Breast epithelium (tissue), 3 donors: ENCODE measurements at regions not wholly inside any gene's neighbourhood (a gene's known extent, or its start where the extent isn't known, plus 50 kb on each side); places are given as distances from the start of the nearest gene placed in this dataset.

Experiments
- POLR2A ChIP-seq: fragments of 450-650 bp; IDR thresholded peaks from one replicate; pipeline ENCODE4 v1.6.1; 2016; ENCODE audit warnings: antibody characterized with exemption, mild to moderate bottlenecking, moderate library complexity
- TF ChIP-seq, protein P1 (sequence below), 3 donors: fragments of 450-650 bp; IDR thresholded peaks; one replicate each; pipeline ENCODE4 v1.5.1; 2016 to 2017; ENCODE audit warnings: antibody characterized with exemption in 3 of 3, mild to moderate bottlenecking in 3 of 3, moderate library complexity in 3 of 3

DNA sequence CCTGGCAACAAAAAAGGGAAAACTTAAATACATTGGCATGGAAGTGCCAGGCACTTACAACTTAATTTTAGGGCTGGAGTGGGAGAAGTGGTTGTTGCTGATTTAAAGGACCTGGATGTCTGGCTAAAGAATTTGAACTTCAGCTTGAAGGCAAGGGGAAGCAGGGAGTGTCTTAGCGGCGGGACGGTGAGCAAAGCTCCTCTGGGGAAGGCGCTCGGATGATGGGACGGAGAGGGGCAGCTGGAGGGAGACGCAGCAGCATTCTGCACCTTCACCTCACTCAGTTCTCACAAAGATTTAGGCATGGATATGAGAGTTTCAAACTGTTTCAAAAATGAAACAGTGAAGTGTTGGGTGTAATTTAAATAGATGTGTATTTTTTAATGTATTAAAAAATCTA is 967.1 kb downstream of the BRD1 start:
- no peak for TF ChIP-seq POLR2A
- TF ChIP-seq, protein P1, sequence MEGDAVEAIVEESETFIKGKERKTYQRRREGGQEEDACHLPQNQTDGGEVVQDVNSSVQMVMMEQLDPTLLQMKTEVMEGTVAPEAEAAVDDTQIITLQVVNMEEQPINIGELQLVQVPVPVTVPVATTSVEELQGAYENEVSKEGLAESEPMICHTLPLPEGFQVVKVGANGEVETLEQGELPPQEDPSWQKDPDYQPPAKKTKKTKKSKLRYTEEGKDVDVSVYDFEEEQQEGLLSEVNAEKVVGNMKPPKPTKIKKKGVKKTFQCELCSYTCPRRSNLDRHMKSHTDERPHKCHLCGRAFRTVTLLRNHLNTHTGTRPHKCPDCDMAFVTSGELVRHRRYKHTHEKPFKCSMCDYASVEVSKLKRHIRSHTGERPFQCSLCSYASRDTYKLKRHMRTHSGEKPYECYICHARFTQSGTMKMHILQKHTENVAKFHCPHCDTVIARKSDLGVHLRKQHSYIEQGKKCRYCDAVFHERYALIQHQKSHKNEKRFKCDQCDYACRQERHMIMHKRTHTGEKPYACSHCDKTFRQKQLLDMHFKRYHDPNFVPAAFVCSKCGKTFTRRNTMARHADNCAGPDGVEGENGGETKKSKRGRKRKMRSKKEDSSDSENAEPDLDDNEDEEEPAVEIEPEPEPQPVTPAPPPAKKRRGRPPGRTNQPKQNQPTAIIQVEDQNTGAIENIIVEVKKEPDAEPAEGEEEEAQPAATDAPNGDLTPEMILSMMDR (IDR thresholded peaks at IDR 0.05): no peak
